ENCODE measurements at regions not wholly inside any gene's neighbourhood (a gene's known extent, or its start where the extent isn't known, plus 50 kb on each side); places are given as distances from the start of the nearest gene placed in this dataset.

- DNase-seq (ENCODE audit: low spot score, unreplicated experiment) = no peak
- no peaks in the 10 kb centered on the region for H3K27me3 Mint-ChIP-seq
- no peak overlapping the region for H3K27ac Mint-ChIP-seq
- H3K36me3 Mint-ChIP-seq (ENCODE audit: insufficient read depth) = no peaks in the 10 kb centered on the region
- peaks cover 3% of the 10 kb centered on the region for H3K9me3 Mint-ChIP-seq (ENCODE audit: low read depth)
- no peak for TF ChIP-seq CTCF (IDR thresholded peaks at IDR 0.05; ENCODE audit: unreplicated experiment)
- H3K4me3 Mint-ChIP-seq (ENCODE audit: low read depth) = no peak overlapping the region
- no peaks in the 10 kb centered on the region for H3K4me1 Mint-ChIP-seq (ENCODE audit: low read depth)
Observed at GRCh38 chr2:184520441-184520840, 77.9 kb upstream of the ZNF804A start.

GRCh38 chr2:184523732-184524131 is 74.6 kb upstream of the ZNF804A start:
- Mint-ChIP-seq H3K4me3 (ENCODE audit: low read depth) (no peak overlapping the region), H3K27me3 (no peaks in the 10 kb centered on the region), H3K27ac (no peak overlapping the region)

GRCh38 chr2:184524551-184525382 is 73.6 kb upstream of the ZNF804A start:
- no peaks in the 10 kb centered on the region for H3K36me3 Mint-ChIP-seq (ENCODE audit: insufficient read depth)
- H3K4me1 Mint-ChIP-seq (ENCODE audit: low read depth) = no peaks in the 10 kb centered on the region
- H3K27ac Mint-ChIP-seq = no peak overlapping the region
- TF ChIP-seq CTCF (IDR thresholded peaks at IDR 0.05; ENCODE audit: unreplicated experiment) = no peak
- H3K27me3 Mint-ChIP-seq = no peaks in the 10 kb centered on the region
- no peak for DNase-seq (ENCODE audit: low spot score, unreplicated experiment)
- peaks cover 14% of the 10 kb centered on the region for H3K9me3 Mint-ChIP-seq (ENCODE audit: low read depth)
- no peak overlapping the region for H3K4me3 Mint-ChIP-seq (ENCODE audit: low read depth)

More at GRCh38 chr2:184523732-184524131, 74.6 kb upstream of the ZNF804A start:
- H3K36me3 Mint-ChIP-seq (ENCODE audit: insufficient read depth) = no peaks in the 10 kb centered on the region
- no peak for DNase-seq (ENCODE audit: low spot score, unreplicated experiment)
- TF ChIP-seq CTCF (IDR thresholded peaks at IDR 0.05; ENCODE audit: unreplicated experiment) = no peak
- H3K4me1 Mint-ChIP-seq (ENCODE audit: low read depth) = no peaks in the 10 kb centered on the region
- peaks cover 11% of the 10 kb centered on the region for H3K9me3 Mint-ChIP-seq (ENCODE audit: low read depth)

- H3K27me3 Mint-ChIP-seq = no peaks in the 10 kb centered on the region
- no peak overlapping the region for H3K27ac Mint-ChIP-seq
- H3K9me3 Mint-ChIP-seq (ENCODE audit: low read depth) = peaks cover 14% of the 10 kb centered on the region
- DNase-seq (ENCODE audit: low spot score, unreplicated experiment) = no peak
- TF ChIP-seq CTCF (IDR thresholded peaks at IDR 0.05; ENCODE audit: unreplicated experiment) = no peak
- no peaks in the 10 kb centered on the region for H3K4me1 Mint-ChIP-seq (ENCODE audit: low read depth)
- no peaks in the 10 kb centered on the region for H3K36me3 Mint-ChIP-seq (ENCODE audit: insufficient read depth)
- no peak overlapping the region for H3K4me3 Mint-ChIP-seq (ENCODE audit: low read depth)
Observed at GRCh38 chr2:184527058-184527457, 71.3 kb upstream of the ZNF804A start.

GRCh38 chr2:184528119-184528518 is 70.2 kb upstream of the ZNF804A start:
- Mint-ChIP-seq H3K27ac (no peak overlapping the region), H3K4me3 (ENCODE audit: low read depth) (no peak overlapping the region)
- TF ChIP-seq CTCF (IDR thresholded peaks at IDR 0.05; ENCODE audit: unreplicated experiment) = no peak

More at GRCh38 chr2:184528119-184528518, 70.2 kb upstream of the ZNF804A start:
- Mint-ChIP-seq H3K4me1 (ENCODE audit: low read depth) (no peaks in the 10 kb centered on the region), H3K36me3 (ENCODE audit: insufficient read depth) (no peaks in the 10 kb centered on the region), H3K27me3 (no peaks in the 10 kb centered on the region), H3K9me3 (ENCODE audit: low read depth) (peaks cover 14% of the 10 kb centered on the region)
- DNase-seq (ENCODE audit: low spot score, unreplicated experiment) = no peak

Data from progenitor cell of endocrine pancreas (in vitro differentiated cells).